HS-5 (cell line): ENCODE measurements at regions not wholly inside any gene's neighbourhood (a gene's known extent, or its start where the extent isn't known, plus 50 kb on each side); places are given as distances from the start of the nearest gene placed in this dataset.
"Not testable (repeated sequence)": the region's sequence is repeated elsewhere in the genome, so short reads cannot be mapped to it uniquely, and the experiment has no call there.

ENCODE experiments used
- DNase-seq: peaks from one replicate; pipeline ENCODE4 v3.0.0-alpha.2; 2012; ENCODE audit warnings: low read depth

DNA sequence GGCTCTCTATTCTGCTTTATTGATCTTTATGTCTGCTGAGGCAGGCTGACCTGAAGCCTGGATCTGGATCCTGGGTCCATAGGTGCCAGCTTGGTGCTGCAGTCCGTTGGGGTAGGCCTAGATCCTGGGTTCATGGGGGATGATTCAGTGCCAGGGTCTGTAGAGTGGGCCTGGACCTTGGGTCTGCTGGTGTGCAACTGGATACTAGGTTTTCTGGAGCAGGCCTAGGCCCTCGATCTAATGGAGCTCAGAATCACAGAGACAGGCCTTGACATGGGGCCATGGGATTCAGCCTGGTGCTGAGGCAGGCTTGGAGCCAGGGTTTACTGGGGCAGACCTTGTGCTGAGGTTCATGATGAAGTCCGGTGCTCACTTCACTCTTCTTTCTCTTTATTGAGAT, 358.6 kb downstream of the TEX13C start:
- DNase-seq: no peak

GRCh38 chrX:125680366-125680765, 360.7 kb downstream of the TEX13C start:
- no peak for DNase-seq

- DNase-seq: no peak
Measured at GRCh38 chrX:125681058-125681457, 361.4 kb downstream of the TEX13C start.

- no peak for DNase-seq
Measured at GRCh38 chrX:125681507-125681906, 361.8 kb downstream of the TEX13C start.

- not testable (repeated sequence) for DNase-seq
Measured at GRCh38 chrX:125690522-125690921, 370.9 kb downstream of the TEX13C start.

GRCh38 chrX:125694171-125694570, 374.5 kb downstream of the TEX13C start:
- DNase-seq: no peak

DNA sequence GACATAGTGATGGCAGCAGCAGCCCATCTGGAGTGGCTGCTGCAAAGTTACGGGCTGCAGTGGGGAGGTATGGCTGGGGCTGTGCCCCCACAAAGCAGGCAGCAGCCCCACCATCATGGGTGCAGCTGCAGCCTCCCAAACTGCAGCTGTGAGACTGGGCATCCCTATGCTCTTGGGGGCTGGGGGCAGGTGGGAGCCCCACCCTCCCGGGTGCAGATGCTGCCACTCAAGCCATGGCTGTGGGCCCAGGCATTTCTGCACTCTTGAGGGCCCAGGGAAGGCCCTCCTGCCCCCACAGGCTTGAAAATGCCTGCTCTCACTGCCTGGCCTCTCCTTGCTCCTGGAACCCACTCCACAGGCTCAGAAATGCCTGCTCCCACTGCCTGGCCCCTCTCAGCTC, 389.4 kb downstream of the TEX13C start:
- no peak for DNase-seq

DNA sequence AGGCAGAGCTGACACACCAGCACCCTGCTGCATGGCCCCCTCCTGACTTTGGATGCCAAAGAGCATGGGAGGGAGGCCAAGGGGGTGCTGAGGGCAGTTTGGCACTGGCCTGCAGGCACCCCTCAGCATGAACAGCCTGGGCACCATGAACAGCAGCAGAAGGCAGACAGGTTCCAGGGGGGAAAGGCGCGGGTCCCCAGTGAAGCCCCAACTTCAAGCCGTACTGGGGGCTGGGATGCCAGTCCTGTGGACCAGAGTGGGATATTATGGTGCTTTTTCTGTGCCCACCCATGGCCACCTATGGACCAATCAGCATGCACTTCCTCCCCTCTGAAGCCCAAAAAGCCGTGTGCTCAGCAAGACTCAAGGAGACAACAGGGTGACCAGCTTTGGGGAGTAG, 389.9 kb downstream of the TEX13C start:
- no peak for DNase-seq

DNA sequence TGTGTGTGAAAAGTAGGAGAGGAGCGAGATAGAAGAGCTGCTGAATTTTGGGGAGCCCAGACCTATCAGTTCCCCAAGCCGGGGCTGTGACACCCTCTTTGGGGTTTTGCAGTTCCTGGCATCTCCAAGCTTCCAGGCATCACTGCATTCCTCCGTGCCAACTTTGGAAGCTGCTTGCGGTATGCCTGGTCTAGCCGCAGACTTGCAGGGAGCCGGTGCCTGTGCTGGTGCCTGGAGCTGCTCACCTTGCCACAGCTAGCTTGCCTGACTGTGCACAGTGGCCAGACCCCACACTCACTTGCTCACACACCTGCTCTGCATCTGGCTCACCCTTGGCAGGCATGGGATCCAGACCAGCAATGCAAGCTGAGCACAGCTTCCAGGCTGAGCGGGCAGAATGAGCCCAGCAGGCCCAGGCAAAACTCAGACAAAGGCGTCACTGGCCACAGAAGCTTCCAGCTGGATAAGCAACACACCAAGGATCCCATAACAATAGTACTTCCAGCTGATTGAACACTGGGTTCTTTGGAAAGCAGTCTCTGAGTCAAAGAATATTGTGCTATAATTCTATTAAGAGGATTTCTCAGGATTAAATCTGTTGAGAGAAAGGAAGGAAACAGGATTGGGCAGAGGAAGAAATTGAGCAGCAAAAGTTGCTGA, 390.9 kb downstream of the TEX13C start:
- no peak for DNase-seq

DNA sequence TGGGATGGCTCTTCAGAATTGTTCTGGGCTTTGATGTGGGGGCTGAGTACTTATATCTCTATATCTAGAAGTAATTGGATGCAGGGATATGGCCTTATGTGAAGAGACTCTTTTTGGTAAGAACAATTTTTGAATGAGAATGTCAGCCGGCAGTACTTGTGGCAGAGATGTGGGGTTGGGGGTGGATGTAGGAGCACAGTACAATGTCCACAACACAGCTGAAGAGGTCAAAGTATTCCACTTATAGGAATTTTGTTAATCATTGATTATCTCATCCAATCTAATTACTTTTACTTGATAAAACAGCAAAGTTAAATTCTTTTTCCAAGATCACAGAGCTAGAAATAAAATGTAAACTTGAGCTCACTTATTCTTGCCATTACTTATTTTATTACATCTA, 391.4 kb downstream of the TEX13C start:
- no peak for DNase-seq

DNA sequence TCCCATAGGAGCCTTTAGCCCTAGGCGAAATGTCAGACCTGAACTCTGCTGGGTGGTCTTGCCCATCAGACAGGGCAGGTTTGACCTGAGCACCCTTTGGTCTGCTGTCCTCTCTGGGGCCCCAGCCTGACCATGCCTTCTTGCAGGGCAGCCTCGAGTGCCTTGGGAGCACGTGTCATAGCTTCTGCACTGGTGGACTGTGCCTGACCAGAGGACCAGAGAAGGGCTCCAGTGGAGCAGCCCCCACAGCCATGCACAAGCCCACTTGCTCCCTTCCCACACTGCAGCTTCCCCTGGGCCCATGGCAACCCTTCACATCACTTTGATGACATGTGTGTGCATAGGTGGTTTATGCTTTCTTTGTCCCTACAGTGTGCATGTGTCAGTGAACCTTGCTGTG, 394.0 kb downstream of the TEX13C start:
- DNase-seq: no peak

DNA sequence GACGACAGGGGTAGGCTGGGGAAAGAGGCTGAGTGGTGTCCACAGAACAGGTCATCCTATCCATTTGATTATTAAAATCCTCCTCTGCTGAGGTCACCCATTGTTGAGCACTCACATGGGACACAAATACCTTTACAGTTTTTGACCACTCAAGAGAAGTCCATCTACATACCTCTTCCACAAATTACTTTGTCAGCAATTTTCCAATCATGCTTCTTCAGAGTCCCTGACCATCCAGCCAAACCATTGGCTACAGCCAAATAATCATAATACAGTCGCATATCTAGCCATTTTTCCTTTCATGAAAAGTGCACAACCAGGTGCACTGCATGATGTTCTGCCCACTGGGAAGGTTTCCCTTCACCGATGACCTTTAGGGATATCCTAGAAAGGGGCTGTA, 407.4 kb downstream of the TEX13C start:
- no peak for DNase-seq

- DNase-seq: no peak
Measured at GRCh38 chrX:125736008-125736729, 416.5 kb downstream of the TEX13C start.

DNA sequence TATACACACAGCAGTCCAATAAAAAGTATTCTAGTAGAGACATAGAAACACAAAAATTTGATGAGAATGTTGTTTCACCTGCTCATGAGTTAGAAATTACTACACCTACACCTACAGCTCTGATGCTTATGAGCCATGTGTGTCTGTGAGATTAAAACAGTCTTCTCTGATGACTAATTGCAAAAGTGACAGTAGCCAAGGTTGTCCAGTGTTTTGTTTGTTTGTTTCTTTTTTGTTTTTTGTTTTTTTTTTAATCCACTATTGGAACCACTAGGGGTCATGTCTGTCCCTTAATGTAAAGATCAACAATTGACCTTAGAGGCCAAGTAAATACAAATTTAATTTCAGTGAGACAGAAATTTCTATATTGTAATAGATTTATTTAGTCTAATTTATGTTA, 423.1 kb downstream of the TEX13C start:
- no peak for DNase-seq

DNA sequence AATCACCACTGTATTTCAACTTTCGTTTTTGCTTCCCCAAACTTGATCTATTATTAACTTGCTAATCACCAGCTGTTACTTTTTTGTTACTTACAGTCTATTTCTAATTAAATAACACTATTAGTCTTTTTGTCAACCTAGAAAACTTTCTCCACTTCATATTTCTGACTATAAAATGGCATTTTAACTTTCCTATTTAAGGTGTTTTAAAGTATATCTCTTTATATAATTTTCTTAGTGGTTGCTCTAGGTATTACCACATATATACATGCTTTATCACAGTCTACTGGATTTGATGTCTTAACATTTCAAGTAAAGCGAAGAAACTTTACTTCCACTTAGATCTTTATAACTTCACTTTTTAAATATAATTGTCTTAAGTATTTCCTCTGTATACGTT, 421.2 kb downstream of the DCAF12L2 start:
- no peak for DNase-seq

GRCh38 chrX:125757794-125758564, 408.1 kb downstream of the DCAF12L2 start:
- DNase-seq: peak; percentile 3

DNA sequence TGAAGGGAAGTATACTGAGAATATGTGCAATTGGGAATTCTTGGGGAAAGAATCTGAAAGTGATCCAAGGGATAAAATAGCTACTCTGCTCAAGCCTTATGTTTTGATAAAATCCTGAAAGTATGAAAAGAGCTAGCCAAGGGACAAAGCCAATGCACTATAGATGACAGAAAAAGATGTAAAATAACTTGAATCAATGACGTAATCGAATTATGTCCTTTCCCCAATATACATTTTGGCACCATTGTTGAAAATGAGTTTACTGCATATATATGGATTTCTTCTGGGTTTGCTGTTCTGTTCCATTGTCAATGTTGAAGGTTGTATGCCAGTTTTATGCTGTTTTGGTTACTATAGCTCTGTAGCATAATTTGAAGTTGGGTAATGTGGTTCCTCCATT, 407.3 kb downstream of the DCAF12L2 start:
- DNase-seq: no peak

DNA sequence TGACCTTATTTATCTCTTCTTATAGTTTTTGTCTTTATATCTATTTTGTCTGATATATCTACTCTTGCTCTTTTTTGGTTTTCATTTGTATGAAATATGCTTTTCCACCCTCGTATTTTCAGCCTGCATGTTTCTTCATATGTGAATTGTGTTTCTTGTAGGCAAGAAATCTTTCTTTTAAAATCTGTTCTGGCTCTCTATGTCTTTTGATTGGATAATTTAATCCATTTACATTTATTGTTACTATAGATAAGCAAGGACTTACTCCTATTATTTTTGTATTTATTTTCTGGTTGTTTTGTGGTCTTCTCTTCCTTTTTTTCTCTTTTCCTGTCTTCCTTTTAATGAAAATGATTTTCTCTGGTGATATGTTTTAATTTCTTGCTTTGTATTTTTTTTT, 403.1 kb downstream of the DCAF12L2 start:
- no peak for DNase-seq

GRCh38 chrX:125765347-125765746, 400.7 kb downstream of the DCAF12L2 start:
- no peak for DNase-seq

DNA sequence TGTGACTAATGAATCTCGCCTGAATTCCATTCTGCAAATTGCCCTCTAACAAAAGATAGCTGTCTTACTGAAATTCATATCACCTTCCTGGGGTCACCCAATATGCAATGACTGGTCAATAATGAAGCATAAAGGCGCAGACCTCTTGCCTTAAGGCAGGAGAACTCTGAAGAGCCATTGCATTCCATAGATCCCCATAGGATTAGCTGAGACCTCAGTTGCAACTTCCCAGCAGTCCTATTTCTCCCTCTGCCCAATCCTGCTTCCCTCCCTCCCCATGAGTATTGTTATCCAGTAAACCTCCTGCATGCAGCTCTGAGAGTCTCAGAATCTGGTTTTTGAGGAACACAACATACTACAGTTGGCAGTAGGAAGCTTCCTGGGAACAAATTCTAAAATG, 396.5 kb downstream of the DCAF12L2 start:
- DNase-seq: no peak

- DNase-seq: no peak
Measured at GRCh38 chrX:125778261-125778660, 387.8 kb downstream of the DCAF12L2 start.

GRCh38 chrX:125782184-125782583, 383.9 kb downstream of the DCAF12L2 start:
- no peak for DNase-seq

DNA sequence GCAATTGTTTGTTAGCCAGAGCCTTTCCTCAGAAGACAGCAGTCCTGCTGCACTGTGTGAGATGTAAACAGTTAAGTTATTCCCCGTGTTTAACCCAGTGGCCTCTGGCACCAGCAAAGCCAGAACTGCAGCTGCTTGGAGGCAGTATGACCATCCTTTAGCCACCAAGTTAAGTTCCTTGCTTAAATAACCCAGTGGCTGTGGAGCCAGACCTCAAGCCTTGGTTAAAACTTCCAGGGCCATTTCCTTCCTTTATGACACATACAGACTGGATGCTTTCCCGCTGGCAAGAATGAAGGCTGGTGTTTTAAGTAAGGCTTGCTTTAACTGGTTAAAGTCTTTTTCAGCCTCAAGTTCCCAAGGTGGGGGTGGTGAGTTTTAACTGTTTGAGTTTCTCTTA, 379.8 kb downstream of the DCAF12L2 start:
- DNase-seq: no peak
